WTC11 (cell line): ENCODE measurements at regions not wholly inside any gene's neighbourhood (a gene's known extent, or its start where the extent isn't known, plus 50 kb on each side); places are given as distances from the start of the nearest gene placed in this dataset.

Experiments
- ATAC-seq: fragments of 200-7000 bp; cut with Tn5 transposase; 2 replicates; pipeline ENCODE4 v1.10.0; 2021; ENCODE audit warnings: mild to moderate bottlenecking, moderate library complexity
- CTCF ChIA-PET: fragments of 300-600 bp; sonication (Branson Sonifier 250); formaldehyde crosslinking; loops from one replicate; lab custom pipeline; 2021; ENCODE audit warnings: antibody characterized with exemption; lab: Charles Lee
- POLR2A ChIA-PET: fragments of 350-600 bp; sonication (Branson Sonifier 250); formaldehyde crosslinking; loops from one replicate; lab custom pipeline; 2021; ENCODE audit warnings: antibody characterized with exemption; lab: Charles Lee
- DNase-seq: peaks from one replicate; pipeline ENCODE4 v3.0.0; 2021; ENCODE audit warnings: low spot score
- H3K27ac Mint-ChIP-seq: 2 replicates; pipeline ENCODE4 v1.8.0; 2021; ENCODE audit warnings: mixed read lengths
- H3K27me3 Mint-ChIP-seq: 2 replicates; pipeline ENCODE4 v1.8.0; 2021; ENCODE audit warnings: low read depth, mild to moderate bottlenecking, moderate library complexity, mixed read lengths
- H3K36me3 Mint-ChIP-seq: 2 replicates; pipeline ENCODE4 v1.8.0; 2021; ENCODE audit warnings: mixed read lengths
- H3K4me1 Mint-ChIP-seq: 2 replicates; pipeline ENCODE4 v1.8.0; 2022; ENCODE audit warnings: mixed read lengths
- H3K4me3 Mint-ChIP-seq: 2 replicates; pipeline ENCODE4 v1.8.0; 2021; ENCODE audit warnings: mild to moderate bottlenecking, moderate library complexity, mixed read lengths
- H3K9me3 Mint-ChIP-seq: 2 replicates; pipeline ENCODE4 v1.8.0; 2021; ENCODE audit warnings: mixed read lengths
- CREB1 ChIP-seq: sonication (generic); formaldehyde crosslinking; IDR thresholded peaks from 2 replicates; pipeline ENCODE4 v1.8.0; 2023; ENCODE audit warnings: mild to moderate bottlenecking, missing genetic modification reagents
- GABPB1 ChIP-seq: sonication (generic); formaldehyde crosslinking; IDR thresholded peaks from 2 replicates; pipeline ENCODE4 v1.8.1; 2023; ENCODE audit warnings: mild to moderate bottlenecking, missing genetic modification reagents
- GRHL2 ChIP-seq: fragments of 250-450 bp; sonication (Bioruptor Pico); IDR thresholded peaks from 2 replicates; pipeline ENCODE4 v1.8.0; 2022; ENCODE audit warnings: mild to moderate bottlenecking, moderate library complexity; ENCODE audit not compliant: insufficient replicate concordance, severe bottlenecking
- HMGA2 ChIP-seq: fragments of 250-450 bp; sonication (Bioruptor Pico); IDR thresholded peaks from 2 replicates; pipeline ENCODE4 v1.4.0; 2021; ENCODE audit warnings: mild to moderate bottlenecking, moderate library complexity
- MXD4 ChIP-seq: fragments of 250-450 bp; sonication (Bioruptor Pico); IDR thresholded peaks from 2 replicates; pipeline ENCODE4 v1.8.0; 2021; ENCODE audit warnings: mild to moderate bottlenecking, moderate library complexity, borderline replicate concordance
- NFATC4 ChIP-seq: fragments of 250-450 bp; sonication (Bioruptor Pico); IDR thresholded peaks from 2 replicates; pipeline ENCODE4 v1.9.0; 2021; ENCODE audit warnings: mild to moderate bottlenecking
- NFE2L1 ChIP-seq: sonication (generic); formaldehyde crosslinking; IDR thresholded peaks from 2 replicates; pipeline ENCODE4 v1.8.1; 2023; ENCODE audit warnings: missing genetic modification reagents
- NR1H2 ChIP-seq: sonication (generic); formaldehyde crosslinking; IDR thresholded peaks from 2 replicates; pipeline ENCODE4 v1.9.0; 2021; ENCODE audit warnings: mild to moderate bottlenecking, moderate library complexity, missing genetic modification reagents
- NR3C1 ChIP-seq: sonication (generic); formaldehyde crosslinking; conservative IDR thresholded peaks from 2 replicates; pipeline ENCODE4 v1.8.1; 2023; ENCODE audit warnings: low read depth, mild to moderate bottlenecking, missing genetic modification reagents
- RELA ChIP-seq: sonication (generic); formaldehyde crosslinking; IDR thresholded peaks from 2 replicates; pipeline ENCODE4 v1.8.1; 2022; ENCODE audit warnings: missing genetic modification reagents, mild to moderate bottlenecking, borderline replicate concordance
- SMAD3 ChIP-seq: sonication (generic); formaldehyde crosslinking; IDR thresholded peaks from 2 replicates; pipeline ENCODE4 v1.8.0; 2022; ENCODE audit warnings: missing genetic modification reagents, mild to moderate bottlenecking, borderline replicate concordance
- SMAD4 ChIP-seq: sonication (generic); formaldehyde crosslinking; IDR thresholded peaks from 2 replicates; pipeline ENCODE4 v1.8.0; 2022; ENCODE audit warnings: mild to moderate bottlenecking, missing genetic modification reagents
- SOX15 ChIP-seq: fragments of 250-450 bp; sonication (Bioruptor Pico); IDR thresholded peaks from 2 replicates; pipeline ENCODE4 v1.9.0; 2021; ENCODE audit warnings: mild to moderate bottlenecking
- TCF7 ChIP-seq: sonication (generic); formaldehyde crosslinking; IDR thresholded peaks from 2 replicates; pipeline ENCODE4 v1.8.0; 2022; ENCODE audit warnings: mild to moderate bottlenecking, low read depth, missing genetic modification reagents, moderate library complexity
- TEAD4 ChIP-seq: sonication (generic); formaldehyde crosslinking; IDR thresholded peaks from 2 replicates; pipeline ENCODE4 v1.8.0; 2022; ENCODE audit warnings: mild to moderate bottlenecking, missing genetic modification reagents
- ZNF263 ChIP-seq: sonication (generic); formaldehyde crosslinking; IDR thresholded peaks from 2 replicates; pipeline ENCODE4 v1.8.1; 2022; ENCODE audit warnings: low read depth, mild to moderate bottlenecking, moderate library complexity, missing genetic modification reagents
- TF ChIP-seq, protein P1 (sequence below): fragments of 250-450 bp; sonication (Bioruptor Pico); conservative IDR thresholded peaks from 2 replicates; pipeline ENCODE4 v1.9.0; 2021; ENCODE audit warnings: mild to moderate bottlenecking
- TF ChIP-seq, protein P2 (sequence below): fragments of 250-450 bp; sonication (Bioruptor Pico); IDR thresholded peaks from 2 replicates; pipeline ENCODE4 v1.9.0; 2021; ENCODE audit warnings: moderate library complexity, mild to moderate bottlenecking, inconsistent platforms, borderline replicate concordance
- TF ChIP-seq, protein P3 (sequence below): sonication (generic); formaldehyde crosslinking; conservative IDR thresholded peaks from 2 replicates; pipeline ENCODE4 v1.8.1; 2023; ENCODE audit warnings: mild to moderate bottlenecking, low read depth, missing genetic modification reagents, moderate library complexity
- TF ChIP-seq, protein P4 (sequence below): sonication (generic); formaldehyde crosslinking; IDR thresholded peaks from 2 replicates; pipeline ENCODE4 v1.8.0; 2023; ENCODE audit warnings: missing genetic modification reagents, mild to moderate bottlenecking, borderline replicate concordance

DNA sequence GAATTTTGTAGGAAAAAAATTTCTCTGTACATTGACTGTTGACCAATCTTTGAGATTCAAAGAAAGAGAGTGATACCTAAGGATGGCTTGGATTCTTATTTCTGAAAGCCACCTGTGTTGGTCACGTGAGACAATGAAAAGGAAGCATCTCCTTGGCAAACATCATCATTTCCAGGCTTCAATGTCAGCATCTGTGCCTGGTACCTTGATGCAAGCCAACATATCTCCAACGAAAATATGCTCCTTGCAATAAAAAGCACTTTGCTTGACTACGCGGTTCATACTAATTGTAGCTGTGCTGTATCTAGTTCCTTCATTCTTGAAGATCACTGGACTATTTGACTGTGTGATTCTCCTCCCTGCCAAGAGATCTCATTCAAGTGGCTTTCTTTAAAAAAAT is 503.4 kb upstream of the PSMD7 start:
- H3K36me3 Mint-ChIP-seq: no peaks in the 10 kb centered on the region
- CTCF ChIA-PET: no interaction called here
- ATAC-seq (no peak), DNase-seq (no peak)
- 0 out of 2 replicates have a peak, but pooled peaks cover 4% of the 10 kb centered on the region for H3K4me1 Mint-ChIP-seq
- no peak overlapping the region for H3K4me3 Mint-ChIP-seq
- TF ChIP-seq SMAD4 (CRISPR knock-in tag) (no peak), ZNF263 (CRISPR knock-in tag) (no peak), NFE2L1 (CRISPR knock-in tag) (no peak)
- TF ChIP-seq, protein P1, sequence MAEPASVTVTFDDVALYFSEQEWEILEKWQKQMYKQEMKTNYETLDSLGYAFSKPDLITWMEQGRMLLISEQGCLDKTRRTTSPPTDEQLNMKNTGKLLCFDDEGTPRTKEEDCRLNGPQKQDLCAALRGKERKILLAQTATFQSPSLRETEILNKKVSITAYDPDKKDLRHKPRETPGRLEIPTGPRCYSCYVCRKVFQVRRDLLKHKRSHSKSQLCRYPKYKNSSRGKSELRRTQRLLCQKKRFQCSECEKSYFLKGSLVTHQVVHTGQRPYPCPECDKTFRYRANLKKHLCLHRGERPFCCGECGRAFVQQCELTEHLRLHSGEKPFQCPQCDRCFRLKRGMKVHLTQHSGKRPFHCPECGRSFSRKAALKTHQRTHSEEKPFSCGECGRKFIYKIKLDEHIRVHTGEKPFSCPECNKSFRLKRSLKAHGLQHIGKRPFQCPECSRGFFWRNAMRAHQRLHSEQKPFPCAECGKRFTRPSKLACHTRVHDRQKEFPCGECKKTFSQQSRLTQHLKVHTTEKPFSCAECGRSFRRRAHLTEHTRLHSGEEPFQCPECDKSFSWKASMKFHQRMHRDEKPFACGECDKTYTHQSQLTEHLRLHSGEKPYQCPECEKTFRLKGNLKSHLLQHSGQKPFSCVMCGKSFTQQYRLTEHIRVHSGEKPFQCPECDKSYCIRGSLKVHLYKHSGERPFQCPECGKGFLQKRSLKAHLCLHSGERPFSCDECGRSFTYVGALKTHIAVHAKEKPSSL: no peak
- POLR2A ChIA-PET: no interaction called here
- H3K27me3 Mint-ChIP-seq: no peaks in the 10 kb centered on the region
- no peaks in the 10 kb centered on the region for H3K9me3 Mint-ChIP-seq
- H3K27ac Mint-ChIP-seq: no peak overlapping the region

DNA sequence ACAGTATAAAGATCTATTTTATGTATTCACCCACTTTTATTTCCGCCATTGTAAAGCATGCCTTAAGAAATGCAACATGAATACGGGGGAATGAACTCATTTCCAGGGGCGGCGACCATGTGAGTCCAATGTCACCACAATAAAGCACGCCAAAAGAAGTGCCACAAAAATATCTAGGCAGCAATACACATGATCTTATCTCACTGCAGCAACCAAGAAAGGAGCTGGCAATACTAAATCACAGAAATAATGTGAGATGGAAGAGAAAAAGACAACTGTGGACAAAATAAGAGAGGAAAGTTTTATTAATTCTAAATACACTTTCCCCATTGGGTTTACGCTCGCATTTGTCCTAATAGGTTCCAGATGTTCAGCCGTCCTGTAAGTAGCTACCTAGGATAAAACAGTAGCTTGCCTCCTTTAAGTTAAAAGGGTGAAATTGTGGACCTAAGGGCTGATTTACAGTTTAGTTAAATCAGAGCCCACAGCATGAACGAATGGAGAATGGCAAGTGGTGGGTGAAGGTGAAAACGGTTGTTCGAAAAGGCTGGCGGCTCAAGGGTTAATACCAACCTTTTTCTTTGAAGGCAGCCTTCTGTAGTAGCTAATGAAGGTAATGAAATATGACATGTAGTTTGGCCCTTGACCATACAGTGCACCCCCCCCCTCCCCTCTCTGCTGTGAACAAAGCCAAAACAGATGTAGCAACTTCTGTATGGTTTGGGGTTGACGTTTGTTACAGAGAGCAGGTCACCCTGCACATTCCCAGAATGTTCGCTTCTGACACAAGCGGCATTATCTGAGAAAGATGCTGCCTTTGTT is 504.2 kb upstream of the PSMD7 start:
- no peak overlapping the region for H3K27ac Mint-ChIP-seq
- H3K9me3 Mint-ChIP-seq: no peaks in the 10 kb centered on the region
- peaks cover 11% of the 10 kb centered on the region for H3K4me1 Mint-ChIP-seq
- ATAC-seq (no peak), DNase-seq (no peak)
- no peaks in the 10 kb centered on the region for H3K27me3 Mint-ChIP-seq
- ChIA-PET CTCF (interaction anchor here (0.6 kb wide), 1 partner anchor 165 kb away, joined by 3 read pairs; no protein-coding TSS in a partner anchor), POLR2A (no interaction called here)
- H3K36me3 Mint-ChIP-seq: no peaks in the 10 kb centered on the region
- TF ChIP-seq, protein P2, sequence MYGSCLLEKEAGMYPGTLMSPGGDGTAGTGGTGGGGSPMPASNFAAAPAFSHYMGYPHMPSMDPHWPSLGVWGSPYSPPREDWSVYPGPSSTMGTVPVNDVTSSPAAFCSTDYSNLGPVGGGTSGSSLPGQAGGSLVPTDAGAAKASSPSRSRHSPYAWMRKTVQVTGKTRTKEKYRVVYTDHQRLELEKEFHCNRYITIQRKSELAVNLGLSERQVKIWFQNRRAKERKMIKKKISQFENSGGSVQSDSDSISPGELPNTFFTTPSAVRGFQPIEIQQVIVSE (CRISPR knock-in tag): no peak
- TF ChIP-seq SOX15 (CRISPR knock-in tag) (no peak), MXD4 (CRISPR knock-in tag) (no peak), RELA (CRISPR knock-in tag) (no peak), TEAD4 (CRISPR knock-in tag) (no peak), GABPB1 (CRISPR knock-in tag) (no peak), NFATC4 (CRISPR knock-in tag) (no peak), NR1H2 (no peak), TCF7 (CRISPR knock-in tag) (no peak), SMAD3 (CRISPR knock-in tag) (no peak), HMGA2 (no peak), NR3C1 (CRISPR knock-in tag) (no peak), CREB1 (CRISPR knock-in tag) (no peak), GRHL2 (CRISPR knock-in tag) (no peak)
- TF ChIP-seq, protein P3, sequence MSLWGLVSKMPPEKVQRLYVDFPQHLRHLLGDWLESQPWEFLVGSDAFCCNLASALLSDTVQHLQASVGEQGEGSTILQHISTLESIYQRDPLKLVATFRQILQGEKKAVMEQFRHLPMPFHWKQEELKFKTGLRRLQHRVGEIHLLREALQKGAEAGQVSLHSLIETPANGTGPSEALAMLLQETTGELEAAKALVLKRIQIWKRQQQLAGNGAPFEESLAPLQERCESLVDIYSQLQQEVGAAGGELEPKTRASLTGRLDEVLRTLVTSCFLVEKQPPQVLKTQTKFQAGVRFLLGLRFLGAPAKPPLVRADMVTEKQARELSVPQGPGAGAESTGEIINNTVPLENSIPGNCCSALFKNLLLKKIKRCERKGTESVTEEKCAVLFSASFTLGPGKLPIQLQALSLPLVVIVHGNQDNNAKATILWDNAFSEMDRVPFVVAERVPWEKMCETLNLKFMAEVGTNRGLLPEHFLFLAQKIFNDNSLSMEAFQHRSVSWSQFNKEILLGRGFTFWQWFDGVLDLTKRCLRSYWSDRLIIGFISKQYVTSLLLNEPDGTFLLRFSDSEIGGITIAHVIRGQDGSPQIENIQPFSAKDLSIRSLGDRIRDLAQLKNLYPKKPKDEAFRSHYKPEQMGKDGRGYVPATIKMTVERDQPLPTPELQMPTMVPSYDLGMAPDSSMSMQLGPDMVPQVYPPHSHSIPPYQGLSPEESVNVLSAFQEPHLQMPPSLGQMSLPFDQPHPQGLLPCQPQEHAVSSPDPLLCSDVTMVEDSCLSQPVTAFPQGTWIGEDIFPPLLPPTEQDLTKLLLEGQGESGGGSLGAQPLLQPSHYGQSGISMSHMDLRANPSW: no peak
- TF ChIP-seq, protein P4, sequence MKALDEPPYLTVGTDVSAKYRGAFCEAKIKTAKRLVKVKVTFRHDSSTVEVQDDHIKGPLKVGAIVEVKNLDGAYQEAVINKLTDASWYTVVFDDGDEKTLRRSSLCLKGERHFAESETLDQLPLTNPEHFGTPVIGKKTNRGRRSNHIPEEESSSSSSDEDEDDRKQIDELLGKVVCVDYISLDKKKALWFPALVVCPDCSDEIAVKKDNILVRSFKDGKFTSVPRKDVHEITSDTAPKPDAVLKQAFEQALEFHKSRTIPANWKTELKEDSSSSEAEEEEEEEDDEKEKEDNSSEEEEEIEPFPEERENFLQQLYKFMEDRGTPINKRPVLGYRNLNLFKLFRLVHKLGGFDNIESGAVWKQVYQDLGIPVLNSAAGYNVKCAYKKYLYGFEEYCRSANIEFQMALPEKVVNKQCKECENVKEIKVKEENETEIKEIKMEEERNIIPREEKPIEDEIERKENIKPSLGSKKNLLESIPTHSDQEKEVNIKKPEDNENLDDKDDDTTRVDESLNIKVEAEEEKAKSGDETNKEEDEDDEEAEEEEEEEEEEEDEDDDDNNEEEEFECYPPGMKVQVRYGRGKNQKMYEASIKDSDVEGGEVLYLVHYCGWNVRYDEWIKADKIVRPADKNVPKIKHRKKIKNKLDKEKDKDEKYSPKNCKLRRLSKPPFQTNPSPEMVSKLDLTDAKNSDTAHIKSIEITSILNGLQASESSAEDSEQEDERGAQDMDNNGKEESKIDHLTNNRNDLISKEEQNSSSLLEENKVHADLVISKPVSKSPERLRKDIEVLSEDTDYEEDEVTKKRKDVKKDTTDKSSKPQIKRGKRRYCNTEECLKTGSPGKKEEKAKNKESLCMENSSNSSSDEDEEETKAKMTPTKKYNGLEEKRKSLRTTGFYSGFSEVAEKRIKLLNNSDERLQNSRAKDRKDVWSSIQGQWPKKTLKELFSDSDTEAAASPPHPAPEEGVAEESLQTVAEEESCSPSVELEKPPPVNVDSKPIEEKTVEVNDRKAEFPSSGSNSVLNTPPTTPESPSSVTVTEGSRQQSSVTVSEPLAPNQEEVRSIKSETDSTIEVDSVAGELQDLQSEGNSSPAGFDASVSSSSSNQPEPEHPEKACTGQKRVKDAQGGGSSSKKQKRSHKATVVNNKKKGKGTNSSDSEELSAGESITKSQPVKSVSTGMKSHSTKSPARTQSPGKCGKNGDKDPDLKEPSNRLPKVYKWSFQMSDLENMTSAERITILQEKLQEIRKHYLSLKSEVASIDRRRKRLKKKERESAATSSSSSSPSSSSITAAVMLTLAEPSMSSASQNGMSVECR (CRISPR knock-in tag): no peak
- H3K4me3 Mint-ChIP-seq: no peak overlapping the region
